ENCODE measurements at regions not wholly inside any gene's neighbourhood (a gene's known extent, or its start where the extent isn't known, plus 50 kb on each side); places are given as distances from the start of the nearest gene placed in this dataset.

DNA sequence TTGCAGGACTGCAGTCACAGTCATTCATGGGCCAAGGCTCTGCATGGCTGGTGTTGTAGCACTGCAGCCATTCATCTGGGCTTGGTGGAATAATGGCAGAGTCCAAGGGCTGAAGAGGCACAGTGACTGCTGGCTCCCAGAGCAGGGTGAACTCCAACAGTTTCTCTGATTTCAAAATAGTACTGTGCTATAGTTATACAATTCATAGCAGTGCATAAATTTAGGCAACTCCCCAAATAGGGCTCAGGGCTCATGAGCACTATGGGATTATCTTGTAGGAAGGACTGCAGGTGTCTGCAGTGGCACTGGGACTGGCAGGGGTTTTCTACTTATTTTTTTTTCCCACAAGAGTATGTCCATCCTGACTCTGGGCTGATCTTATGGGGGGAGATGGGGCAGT lies 642.5 kb upstream of the SGCD start:
- TF ChIP-seq CTCF (IDR thresholded peaks at IDR 0.05; ENCODE audit: low read length) (no peak), EZH2 (optimal IDR thresholded peaks at IDR 0.05; ENCODE audit: low read depth, low read length) (no peak)

Measured in MM.1S (cell line).